NCI-H69 (cell line): ENCODE measurements at regions not wholly inside any gene's neighbourhood (a gene's known extent, or its start where the extent isn't known, plus 50 kb on each side); places are given as distances from the start of the nearest gene placed in this dataset.

Experiments
- DNase-seq: peaks from one replicate; lab custom pipeline; 2025; lab: John Stamatoyannopoulos, UW

GRCh38 chr6:66796987-66797386, 1090.0 kb upstream of the EYS start:
- no peak for DNase-seq

DNA sequence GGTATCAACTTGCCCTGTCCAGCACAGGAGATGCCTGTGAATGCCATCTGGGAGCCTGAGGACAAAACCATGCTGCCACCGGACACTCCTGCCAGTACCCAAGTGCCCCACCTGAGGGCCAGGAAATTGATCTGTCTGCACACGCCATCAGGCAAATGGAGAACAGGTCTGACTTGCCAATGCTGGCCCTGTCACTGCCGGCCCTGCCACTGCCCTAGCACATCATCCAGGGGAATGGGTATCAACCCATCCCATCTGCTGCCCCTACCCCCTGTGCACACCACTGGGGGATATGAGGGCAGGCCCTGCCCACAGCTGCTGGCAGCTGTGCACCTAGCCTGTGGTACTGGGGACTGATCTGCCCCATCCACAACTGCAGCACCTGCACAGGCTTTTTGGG, 1081.6 kb upstream of the EYS start:
- DNase-seq: no peak

- DNase-seq: no peak
These were observed 1065.8 kb upstream of the EYS start for GRCh38 chr6:66772800-66773199.

DNA sequence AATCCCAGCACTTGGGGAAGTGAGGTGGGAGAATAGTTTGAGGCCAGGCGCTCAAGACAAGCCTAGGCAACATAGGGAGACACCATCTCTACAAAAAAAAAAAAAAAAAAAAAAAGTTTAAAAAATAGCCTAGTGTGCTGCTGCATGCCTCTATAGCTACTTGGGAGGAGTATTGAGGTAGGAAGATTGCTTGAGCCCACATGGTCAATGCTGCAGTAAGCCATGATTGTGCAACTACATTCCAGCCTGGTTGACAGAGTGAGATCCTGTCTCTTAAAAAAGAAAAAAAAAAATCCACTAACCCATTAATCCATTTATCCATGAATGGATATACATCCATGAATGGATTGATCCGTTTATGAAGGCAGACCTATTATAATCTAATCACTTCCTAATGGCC, 1064.6 kb upstream of the EYS start:
- DNase-seq: no peak

- no peak for DNase-seq
These were observed 1044.6 kb upstream of the EYS start for GRCh38 chr6:66751630-66752029.

DNA sequence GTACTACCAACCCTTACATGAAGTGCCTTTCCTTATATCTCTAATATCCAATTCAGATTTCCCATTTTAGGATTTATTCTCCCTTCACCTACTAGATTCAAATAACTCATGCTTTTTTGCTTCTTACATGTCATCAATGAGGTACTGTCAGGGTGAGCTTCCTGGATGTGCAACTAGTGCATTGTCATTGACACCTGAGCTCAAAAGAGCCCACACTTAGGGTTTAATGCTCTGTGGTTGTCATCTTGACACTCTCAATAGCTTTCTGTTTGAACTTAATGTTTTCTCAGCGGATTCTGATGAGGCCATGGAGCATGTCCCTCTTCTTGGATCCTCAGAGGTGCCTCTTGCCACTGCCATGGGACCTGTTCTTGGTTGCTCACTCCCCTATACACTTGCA, 1033.3 kb upstream of the EYS start:
- DNase-seq: no peak

DNA sequence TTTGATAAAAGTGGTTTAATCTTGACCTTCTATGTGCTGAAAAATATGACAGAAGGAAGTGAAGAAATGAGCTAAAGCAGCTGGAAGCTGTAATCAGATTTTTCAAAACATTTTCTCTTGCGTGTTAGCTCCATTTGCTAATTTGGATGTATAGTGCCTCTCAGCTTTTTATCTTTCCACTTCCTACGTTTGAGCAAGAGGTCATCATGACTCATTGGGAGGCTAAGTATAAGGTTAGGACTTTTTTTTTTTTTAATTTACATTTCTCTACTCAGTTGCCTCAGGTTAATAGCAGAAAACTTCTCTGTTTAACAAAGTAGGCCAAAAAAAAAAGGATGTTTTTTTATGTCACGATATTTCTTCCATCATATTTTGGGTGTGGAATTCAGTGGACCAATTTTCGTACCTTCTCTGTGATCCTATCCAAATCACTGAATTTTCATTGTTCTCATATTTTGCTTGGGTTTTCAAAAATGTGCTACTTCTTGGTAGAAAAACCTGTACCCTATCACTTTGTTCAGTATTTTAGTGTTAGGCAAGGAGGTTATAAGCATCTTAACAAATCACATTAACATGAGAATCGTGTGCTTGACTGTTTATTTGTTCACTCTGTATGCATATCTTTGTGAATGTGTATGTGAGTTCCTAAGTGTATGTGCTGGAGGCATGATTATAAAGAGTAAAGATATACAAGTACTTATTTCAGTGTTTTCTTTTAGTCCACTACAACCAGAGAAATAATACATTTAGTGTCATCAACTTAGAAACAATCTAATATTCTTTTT, 1028.3 kb upstream of the EYS start:
- no peak for DNase-seq

DNA sequence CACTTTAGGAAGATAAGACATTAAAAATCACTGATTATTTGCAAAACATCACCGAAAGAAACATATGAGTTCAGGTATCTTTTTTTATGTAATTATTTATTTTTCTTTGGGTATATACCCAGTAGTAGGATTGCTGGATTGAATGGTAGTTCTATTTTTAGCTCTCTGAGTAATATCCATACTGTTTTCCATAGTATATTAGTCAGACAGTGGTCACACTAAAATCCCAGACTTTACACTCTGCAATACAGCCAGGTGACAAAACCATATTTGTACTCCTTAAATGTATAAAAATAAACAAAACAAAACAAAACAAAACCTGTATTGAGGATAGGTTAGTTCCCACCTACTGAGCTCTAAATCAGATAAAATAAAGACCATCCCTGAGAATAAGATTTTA, 1024.3 kb upstream of the EYS start:
- no peak for DNase-seq

DNA sequence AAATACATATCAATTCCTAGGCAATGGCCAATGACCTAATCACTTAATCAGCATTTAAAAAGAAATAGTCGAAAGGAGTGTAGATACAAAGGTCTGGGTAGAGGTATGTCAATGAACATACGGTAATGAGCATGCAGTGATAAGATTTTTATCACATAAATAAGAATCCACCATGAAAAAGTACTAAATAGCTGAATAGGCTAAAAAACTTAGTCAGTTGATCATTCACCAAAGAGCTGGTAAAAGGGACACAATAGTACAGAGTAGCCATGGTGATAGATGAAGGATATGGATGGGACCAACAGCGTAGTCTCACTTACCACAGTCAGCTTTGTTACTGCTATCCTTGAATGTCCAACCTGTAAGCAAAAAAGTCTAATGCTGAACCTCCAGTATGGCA, 1018.6 kb upstream of the EYS start:
- no peak for DNase-seq

DNA sequence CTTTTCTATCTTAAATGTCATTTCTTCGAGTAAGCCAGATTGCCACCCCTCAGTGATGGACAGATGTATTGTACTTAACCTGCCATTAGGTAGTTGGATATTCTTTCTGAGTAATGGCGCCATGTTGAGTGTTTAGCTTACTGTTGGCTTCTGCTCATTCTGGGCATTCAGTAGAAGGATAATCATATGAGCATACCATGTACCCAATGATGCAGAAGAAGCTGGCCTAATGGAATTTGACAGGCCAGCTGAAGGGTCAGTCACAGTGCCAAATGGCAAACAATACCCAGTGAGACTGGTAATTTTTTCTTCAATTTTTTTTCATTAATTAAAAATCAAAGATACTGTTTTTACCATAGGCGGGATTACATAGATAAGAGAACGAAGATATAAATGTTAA, 1010.8 kb upstream of the EYS start:
- DNase-seq: no peak

DNA sequence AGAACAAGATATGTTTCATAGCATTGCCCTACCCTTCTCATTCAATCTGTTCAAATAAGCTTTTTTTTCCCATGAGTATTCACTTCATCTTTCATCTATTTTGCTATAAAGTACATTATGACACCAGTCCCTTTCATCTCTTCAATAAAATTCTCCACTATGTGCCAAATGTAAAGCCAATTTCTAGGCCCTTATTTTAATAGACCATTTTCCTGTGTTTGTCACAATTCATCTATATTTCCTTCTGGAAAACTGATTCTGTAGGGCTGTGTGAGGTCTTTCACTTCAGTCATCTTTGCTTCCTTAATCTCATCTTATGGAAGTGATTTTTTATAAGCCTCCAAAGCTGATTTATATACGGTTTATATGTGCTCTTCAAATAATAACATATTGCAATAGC, 992.4 kb upstream of the EYS start:
- peak; percentile 28 for DNase-seq

DNA sequence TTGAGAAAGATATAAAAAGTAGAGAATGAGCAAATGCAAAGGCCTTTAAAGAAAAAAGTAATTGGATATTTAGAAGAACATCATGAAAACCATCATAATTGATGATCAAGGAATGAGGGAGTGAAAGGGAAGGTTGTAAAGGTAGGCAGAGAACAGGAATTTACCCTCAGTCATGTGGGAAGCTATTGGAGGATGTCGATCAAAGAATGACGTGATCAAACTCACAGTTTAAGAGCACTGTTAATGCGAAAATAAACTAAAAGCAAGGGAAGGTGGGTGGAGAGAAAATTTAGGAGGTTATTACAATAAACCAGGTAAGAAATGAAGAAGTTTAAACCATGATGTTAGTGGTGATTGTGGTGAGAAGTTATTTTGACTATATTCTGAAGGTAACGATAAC, 982.6 kb upstream of the EYS start:
- no peak for DNase-seq

DNA sequence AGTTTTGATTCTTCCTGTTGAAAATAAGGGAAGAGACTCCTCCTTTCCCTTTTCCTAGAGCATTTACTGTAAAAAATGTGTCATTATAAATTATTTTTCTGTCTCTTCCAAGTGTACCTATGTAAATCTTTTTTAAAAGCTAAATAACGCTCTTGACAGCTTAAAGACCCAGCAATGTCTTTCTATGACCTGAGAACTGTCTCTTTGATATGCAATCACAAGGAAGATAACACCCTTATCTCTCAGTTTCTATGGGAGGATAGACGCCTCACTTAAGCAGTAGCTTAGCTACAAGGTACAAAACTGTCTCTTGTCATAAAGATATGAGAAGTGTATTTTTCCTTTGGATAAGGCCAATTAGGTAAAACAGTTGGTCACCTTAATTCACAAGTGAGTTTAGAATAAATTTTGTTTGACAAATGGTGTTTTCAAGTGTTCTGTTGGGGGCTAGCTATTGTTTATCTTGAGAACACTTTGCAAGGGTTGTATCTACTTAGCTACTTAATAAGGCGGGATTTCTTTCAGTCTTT, 980.6 kb upstream of the EYS start:
- DNase-seq: no peak

- DNase-seq: no peak
These were observed 968.9 kb upstream of the EYS start for GRCh38 chr6:66675906-66676305.

GRCh38 chr6:66664112-66664511, 957.1 kb upstream of the EYS start:
- DNase-seq: no peak

- DNase-seq: no peak
These were observed 955.9 kb upstream of the EYS start for GRCh38 chr6:66662721-66663507.

DNA sequence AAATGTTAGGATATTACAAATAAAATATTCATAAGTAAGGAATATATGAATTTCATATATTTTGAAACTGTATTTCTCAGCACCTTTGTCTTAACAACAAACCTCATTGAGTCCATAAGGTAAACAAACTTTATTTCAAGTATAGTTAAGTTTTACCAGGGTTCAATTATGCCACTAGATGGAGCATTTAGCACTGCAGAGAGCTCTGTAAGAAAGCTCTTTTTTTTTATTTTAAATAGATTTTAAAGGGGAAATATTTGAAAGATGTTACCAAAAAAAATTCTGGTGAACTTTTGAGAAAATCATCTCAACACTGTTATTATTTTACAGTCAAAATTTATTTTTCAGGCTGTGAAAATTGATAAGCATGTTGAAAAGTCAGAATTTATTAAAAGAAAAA, 955.2 kb upstream of the EYS start:
- DNase-seq: peak; percentile 59

DNA sequence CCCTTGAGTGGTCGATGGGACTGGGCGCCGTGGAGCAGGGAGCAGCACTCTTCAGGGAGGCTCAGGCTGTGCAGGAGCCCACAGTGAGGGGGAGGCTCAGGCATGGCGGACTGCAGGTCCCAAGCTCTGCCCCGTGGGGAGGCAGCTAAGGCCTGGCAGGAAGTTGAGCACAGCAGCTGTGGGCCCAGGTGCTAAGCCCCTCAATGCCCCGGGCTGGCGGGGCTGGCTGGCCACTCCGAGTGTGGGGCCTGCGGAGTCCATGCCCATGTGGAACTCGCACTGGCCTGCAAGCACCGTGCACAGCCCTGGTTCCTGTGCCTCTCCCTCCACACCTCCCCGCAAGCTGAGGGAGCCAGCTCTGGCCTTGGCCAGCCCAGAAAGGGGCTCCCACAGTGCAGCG, 948.4 kb upstream of the EYS start:
- no peak for DNase-seq

GRCh38 chr6:66638518-66638917, 931.5 kb upstream of the EYS start:
- no peak for DNase-seq

DNA sequence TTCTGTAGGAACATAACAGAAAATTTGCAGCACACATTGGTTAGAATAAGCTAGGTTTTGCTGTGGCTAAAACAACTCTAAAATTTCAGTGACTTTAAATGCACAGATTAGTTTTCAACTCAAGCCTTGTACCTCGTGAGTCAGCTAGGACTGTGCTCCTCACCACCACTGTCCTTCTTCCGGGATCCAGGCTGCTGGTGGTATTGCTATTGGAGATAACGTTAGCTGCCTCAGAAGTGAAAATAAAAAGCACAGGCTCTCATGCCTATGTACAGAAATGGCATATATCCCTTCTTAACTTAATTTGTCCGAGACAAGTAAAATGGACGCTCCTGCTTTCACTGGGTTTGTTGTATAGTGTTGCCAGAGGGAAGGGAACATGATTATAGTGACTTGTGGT, 931.1 kb upstream of the EYS start:
- DNase-seq: no peak

DNA sequence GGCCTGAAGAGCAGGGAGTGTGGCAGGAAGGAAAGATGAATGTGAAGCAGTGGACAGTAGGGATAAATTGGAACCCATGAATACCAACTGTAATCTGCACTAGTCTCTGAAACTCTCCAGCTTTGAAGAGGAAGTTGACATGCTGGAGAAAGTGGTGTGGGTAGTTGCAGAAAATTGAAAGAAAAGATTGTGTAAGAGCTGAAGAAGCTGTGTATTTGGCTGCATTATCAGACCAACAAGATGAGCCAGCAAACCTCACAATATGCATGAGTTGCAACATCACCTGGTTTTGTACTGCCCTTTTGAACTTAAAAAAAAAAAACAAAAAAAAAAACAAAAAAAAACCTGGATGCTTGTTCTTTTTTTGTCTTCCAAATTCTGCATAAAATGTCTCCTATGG, 921.9 kb upstream of the EYS start:
- DNase-seq: no peak

DNA sequence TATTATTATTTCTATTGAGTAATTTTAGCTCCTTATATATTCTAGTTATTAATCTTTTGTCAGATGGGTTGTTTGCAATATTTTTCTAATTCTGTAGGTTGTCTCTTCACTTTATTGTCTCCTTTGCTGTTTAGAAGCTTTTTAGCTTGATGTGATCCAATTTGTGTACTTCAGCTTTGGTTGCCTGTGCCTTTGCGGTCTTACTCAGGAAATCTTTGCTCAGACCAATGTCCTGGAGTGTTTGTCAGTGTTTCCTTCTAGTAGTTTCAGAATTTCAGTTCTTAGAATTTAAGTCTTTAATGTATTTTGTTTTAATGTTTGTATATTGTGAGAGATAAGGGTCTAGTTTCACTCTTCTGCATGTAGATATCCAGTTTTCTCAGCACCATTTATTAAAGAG, 916.0 kb upstream of the EYS start:
- DNase-seq: no peak

- no peak for DNase-seq
These were observed 898.9 kb upstream of the EYS start for GRCh38 chr6:66605971-66606370.
